Suprapubic skin (tissue), 4 donors: ENCODE measurements at regions not wholly inside any gene's neighbourhood (a gene's known extent, or its start where the extent isn't known, plus 50 kb on each side); places are given as distances from the start of the nearest gene placed in this dataset.

Source experiments
- DNase-seq, 2 donors: peaks; one replicate each; pipeline ENCODE4 v3.0.0-alpha.2; 2019; ENCODE audit warnings: low spot score in 2 of 2
- H3K27ac ChIP-seq: fragments of 200-600 bp; sonication (generic); one replicate; pipeline ENCODE4 v1.5.1; 2019
- H3K27me3 ChIP-seq: fragments of 200-600 bp; sonication (generic); one replicate; pipeline ENCODE4 v1.5.1; 2019
- H3K36me3 ChIP-seq: fragments of 200-600 bp; sonication (generic); one replicate; pipeline ENCODE4 v1.5.1; 2019
- H3K4me1 ChIP-seq: fragments of 200-600 bp; sonication (generic); one replicate; pipeline ENCODE4 v1.5.1; 2019
- H3K4me3 ChIP-seq: fragments of 200-600 bp; sonication (generic); one replicate; pipeline ENCODE4 v1.5.1; 2019; ENCODE audit warnings: mild to moderate bottlenecking
- H3K9me3 ChIP-seq: fragments of 200-600 bp; sonication (generic); one replicate; pipeline ENCODE4 v1.5.1; 2019
- EP300 ChIP-seq: sonication (generic); formaldehyde crosslinking; IDR thresholded peaks from one replicate; pipeline ENCODE4 v1.6.1; 2017; ENCODE audit warnings: antibody characterized with exemption
- POLR2A ChIP-seq, 2 donors: fragments of 450-650 bp; IDR thresholded peaks; one replicate each; pipeline ENCODE4 v1.6.1; 2017; ENCODE audit warnings: antibody characterized with exemption in 2 of 2, mild to moderate bottlenecking in 2 of 2, moderate library complexity in 2 of 2
- POLR2AphosphoS5 ChIP-seq, 3 donors: sonication (generic); formaldehyde crosslinking; IDR thresholded peaks; one replicate each; pipeline ENCODE4 v1.6.1; 2017; ENCODE audit warnings: antibody characterized with exemption in 3 of 3
- WGBS: methylation state at CpG from one replicate; pipeline ENCODE4 v1.1.5; 2018; 5-methylcytosine and 5-hydroxymethylcytosine counted together
- TF ChIP-seq, protein P1 (sequence below), 2 donors: fragments of 200-600 bp in 1 of 2; fragments of 450-650 bp in 1 of 2; sonication (generic) in 1 of 2; IDR thresholded peaks; one replicate each; pipeline ENCODE4 v1.5.1; 2016 to 2019; ENCODE audit warnings: antibody characterized with exemption in 2 of 2, mild to moderate bottlenecking in 1 of 2, moderate library complexity in 1 of 2

- Histone ChIP-seq H3K4me3 (no peak overlapping the region), H3K27ac (no peak overlapping the region), H3K9me3 (no peaks in the 10 kb centered on the region), H3K4me1 (no peaks in the 10 kb centered on the region), H3K36me3 (no peaks in the 10 kb centered on the region), H3K27me3 (no peaks in the 10 kb centered on the region)
- WGBS = 67% methylated on average over 2 of the region's 2 CpGs
- TF ChIP-seq POLR2AphosphoS5 (IDR thresholded peaks at IDR 0.05) = no peak
- TF ChIP-seq, protein P1, sequence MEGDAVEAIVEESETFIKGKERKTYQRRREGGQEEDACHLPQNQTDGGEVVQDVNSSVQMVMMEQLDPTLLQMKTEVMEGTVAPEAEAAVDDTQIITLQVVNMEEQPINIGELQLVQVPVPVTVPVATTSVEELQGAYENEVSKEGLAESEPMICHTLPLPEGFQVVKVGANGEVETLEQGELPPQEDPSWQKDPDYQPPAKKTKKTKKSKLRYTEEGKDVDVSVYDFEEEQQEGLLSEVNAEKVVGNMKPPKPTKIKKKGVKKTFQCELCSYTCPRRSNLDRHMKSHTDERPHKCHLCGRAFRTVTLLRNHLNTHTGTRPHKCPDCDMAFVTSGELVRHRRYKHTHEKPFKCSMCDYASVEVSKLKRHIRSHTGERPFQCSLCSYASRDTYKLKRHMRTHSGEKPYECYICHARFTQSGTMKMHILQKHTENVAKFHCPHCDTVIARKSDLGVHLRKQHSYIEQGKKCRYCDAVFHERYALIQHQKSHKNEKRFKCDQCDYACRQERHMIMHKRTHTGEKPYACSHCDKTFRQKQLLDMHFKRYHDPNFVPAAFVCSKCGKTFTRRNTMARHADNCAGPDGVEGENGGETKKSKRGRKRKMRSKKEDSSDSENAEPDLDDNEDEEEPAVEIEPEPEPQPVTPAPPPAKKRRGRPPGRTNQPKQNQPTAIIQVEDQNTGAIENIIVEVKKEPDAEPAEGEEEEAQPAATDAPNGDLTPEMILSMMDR (IDR thresholded peaks at IDR 0.05) = no peak
- no peak for TF ChIP-seq POLR2A (IDR thresholded peaks at IDR 0.05)
- TF ChIP-seq EP300 = no peak
- no peak for DNase-seq
These were observed 303.7 kb downstream of the KCNN2 start for GRCh38 chr5:114665551-114665950.

DNA sequence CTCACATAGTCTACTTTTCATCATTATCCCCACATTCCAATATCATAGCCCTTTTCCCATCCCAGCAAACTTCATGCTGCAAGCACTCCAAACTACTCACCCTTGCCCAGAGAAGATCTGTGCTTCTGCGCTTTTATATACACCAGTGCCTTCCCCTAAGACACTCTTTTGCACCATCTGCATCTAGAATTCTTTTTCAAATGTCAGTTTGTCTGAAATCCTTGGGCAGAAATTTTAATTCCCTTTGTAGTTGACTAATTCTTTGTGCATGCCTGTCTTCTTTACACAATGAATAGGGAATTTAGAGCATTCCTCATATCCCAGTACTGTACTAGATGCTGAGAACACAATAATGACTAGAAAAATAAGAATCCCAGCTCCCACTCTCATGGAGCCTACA is 298.9 kb downstream of the KCNN2 start:
- no peaks in the 10 kb centered on the region for H3K36me3 ChIP-seq
- DNase-seq = no peak
- no peaks in the 10 kb centered on the region for H3K9me3 ChIP-seq
- TF ChIP-seq EP300 = no peak
- no peak for TF ChIP-seq POLR2AphosphoS5 (IDR thresholded peaks at IDR 0.05)
- no peak for TF ChIP-seq POLR2A (IDR thresholded peaks at IDR 0.05)
- TF ChIP-seq, protein P1 (IDR thresholded peaks at IDR 0.05) = no peak
- H3K27ac ChIP-seq = no peak overlapping the region
- no peaks in the 10 kb centered on the region for H3K27me3 ChIP-seq
- WGBS = 74% methylated on average over 1 of the region's 1 CpG
- no peak overlapping the region for H3K4me3 ChIP-seq
- H3K4me1 ChIP-seq = no peaks in the 10 kb centered on the region

GRCh38 chr5:114658194-114658593 is 296.3 kb downstream of the KCNN2 start:
- no peaks in the 10 kb centered on the region for H3K27me3 ChIP-seq
- no peak overlapping the region for H3K27ac ChIP-seq
- WGBS = 74% methylated on average over 1 of the region's 1 CpG
- H3K36me3 ChIP-seq = no peaks in the 10 kb centered on the region
- H3K4me3 ChIP-seq = no peak overlapping the region
- H3K9me3 ChIP-seq = no peaks in the 10 kb centered on the region
- no peak for DNase-seq
- TF ChIP-seq POLR2A (IDR thresholded peaks at IDR 0.05) (no peak), POLR2AphosphoS5 (IDR thresholded peaks at IDR 0.05) (no peak), EP300 (no peak)
- TF ChIP-seq, protein P1 (IDR thresholded peaks at IDR 0.05) = no peak
- no peaks in the 10 kb centered on the region for H3K4me1 ChIP-seq

GRCh38 chr5:114657342-114658130 is 295.7 kb downstream of the KCNN2 start:
- H3K27me3 ChIP-seq = no peaks in the 10 kb centered on the region
- H3K27ac ChIP-seq = no peak overlapping the region
- H3K9me3 ChIP-seq = no peaks in the 10 kb centered on the region
- H3K36me3 ChIP-seq = no peaks in the 10 kb centered on the region
- no peak for TF ChIP-seq POLR2A (IDR thresholded peaks at IDR 0.05)
- TF ChIP-seq, protein P1 (IDR thresholded peaks at IDR 0.05) = no peak
- 76% methylated on average over 6 of the region's 6 CpGs for WGBS
- no peak for DNase-seq
- no peaks in the 10 kb centered on the region for H3K4me1 ChIP-seq
- H3K4me3 ChIP-seq = no peak overlapping the region

DNA sequence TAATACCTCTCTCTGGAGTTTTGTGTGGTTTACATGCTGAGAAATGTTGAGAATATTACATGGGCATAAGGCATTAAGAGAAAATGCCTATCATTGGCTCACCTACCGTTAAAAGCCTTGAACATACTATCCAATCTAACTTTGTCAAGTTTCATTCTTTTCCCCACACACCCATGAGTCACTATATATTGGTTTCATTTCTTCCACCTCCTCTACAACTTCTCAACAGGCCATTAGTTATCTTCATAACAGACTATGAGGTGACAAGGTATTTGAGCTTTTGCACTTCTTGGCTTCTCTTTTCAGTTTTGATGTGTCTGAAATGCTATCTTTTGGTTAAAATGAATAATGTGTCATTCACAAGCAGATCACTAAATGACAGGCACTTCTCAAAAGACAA is 288.0 kb downstream of the KCNN2 start:
- no peak for DNase-seq
- Histone ChIP-seq H3K9me3 (no peaks in the 10 kb centered on the region), H3K36me3 (no peaks in the 10 kb centered on the region), H3K4me1 (no peaks in the 10 kb centered on the region), H3K27ac (no peak overlapping the region), H3K4me3 (no peak overlapping the region), H3K27me3 (no peaks in the 10 kb centered on the region)
- 86% methylated on average over 1 of the region's 1 CpG for WGBS
- TF ChIP-seq EP300 (no peak), POLR2A (IDR thresholded peaks at IDR 0.05) (no peak), POLR2AphosphoS5 (IDR thresholded peaks at IDR 0.05) (no peak)
- TF ChIP-seq, protein P1 (IDR thresholded peaks at IDR 0.05) = no peak
